Uterus (tissue), 3 donors: ENCODE measurements at regions not wholly inside any gene's neighbourhood (a gene's known extent, or its start where the extent isn't known, plus 50 kb on each side); places are given as distances from the start of the nearest gene placed in this dataset.

Source experiments
- DNase-seq, 2 donors: peaks; one replicate each; pipeline ENCODE4 v3.0.0-alpha.2; 2019 to 2020
- H3K27ac ChIP-seq, 2 donors: fragments of 200-600 bp; sonication (generic); 1 replicate in 1 of 2; 2 replicates in 1 of 2; pipeline ENCODE4 v1.5.1; 2016 to 2018
- H3K27me3 ChIP-seq, 2 donors: fragments of 200-600 bp; sonication (generic); one replicate each; pipeline ENCODE4 v1.5.1; 2018 to 2019; ENCODE audit warnings: control low read depth in 1 of 2
- H3K36me3 ChIP-seq, 2 donors: fragments of 200-600 bp; sonication (generic); one replicate each; pipeline ENCODE4 v1.5.1; 2019; ENCODE audit warnings: control low read depth in 1 of 2
- H3K4me1 ChIP-seq, 2 donors: fragments of 200-600 bp; sonication (generic); one replicate each; pipeline ENCODE4 v1.5.1; 2018 to 2019; ENCODE audit warnings: control low read depth in 1 of 2
- H3K4me3 ChIP-seq, 2 donors: fragments of 200-600 bp; sonication (generic); 1 replicate in 1 of 2; 2 replicates in 1 of 2; pipeline ENCODE4 v1.5.1; 2018 to 2019; ENCODE audit warnings: mild to moderate bottlenecking in 1 of 2
- H3K9me3 ChIP-seq, 2 donors: fragments of 200-600 bp; sonication (generic); one replicate each; pipeline ENCODE4 v1.5.1; 2019; ENCODE audit warnings: control low read depth in 1 of 2
- CTCF ChIP-seq, 4 experiments: fragments of 200-600 bp in 2 of 4; fragments of 450-650 bp in 2 of 4; sonication (generic) in 2 of 4; IDR thresholded peaks; one replicate each; pipeline ENCODE4 v1.5.1; 2016 to 2019; ENCODE audit warnings: antibody characterized with exemption in 4 of 4, mild to moderate bottlenecking in 2 of 4, moderate library complexity in 1 of 4
- POLR2A ChIP-seq, 2 donors: fragments of 450-650 bp; IDR thresholded peaks; one replicate each; pipeline ENCODE4 v1.6.1; 2016; ENCODE audit warnings: antibody characterized with exemption in 2 of 2, mild to moderate bottlenecking in 1 of 2, moderate library complexity in 1 of 2
- intact Hi-C: fragments of 100-400 bp; cut with DNase I; formaldehyde crosslinking; loops from one replicate; pipeline ENCODE4 v1.15.1; 2023; ENCODE audit warnings: low total_unique reads
- donor health status: DM: yes; HTN: yes; CAD: no.

- Histone ChIP-seq H3K36me3 (no peaks in the 10 kb centered on the region), H3K9me3 (no peaks in the 10 kb centered on the region), H3K27me3 (no peaks in the 10 kb centered on the region), H3K4me3 (no peak overlapping the region), H3K4me1 (no peaks in the 10 kb centered on the region), H3K27ac (no peak overlapping the region)
- TF ChIP-seq CTCF (IDR thresholded peaks at IDR 0.05) (no peak), POLR2A (IDR thresholded peaks at IDR 0.05) (no peak)
- no peak for DNase-seq
- intact Hi-C loops, result no loop called here
Measured at GRCh38 chr11:92297567-92298553, 73.2 kb downstream of the FAT3 start.

GRCh38 chr11:92300876-92301275, 76.3 kb downstream of the FAT3 start:
- intact Hi-C loops, result no loop called here
- Histone ChIP-seq H3K4me3 (no peak overlapping the region), H3K9me3 (no peaks in the 10 kb centered on the region), H3K36me3 (no peaks in the 10 kb centered on the region), H3K27me3 (no peaks in the 10 kb centered on the region), H3K27ac (no peak overlapping the region), H3K4me1 (no peaks in the 10 kb centered on the region)
- no peak for DNase-seq
- no peak for TF ChIP-seq POLR2A (IDR thresholded peaks at IDR 0.05)
- TF ChIP-seq CTCF (IDR thresholded peaks at IDR 0.05), result no peak

GRCh38 chr11:92302770-92303169, 78.2 kb downstream of the FAT3 start:
- TF ChIP-seq POLR2A (IDR thresholded peaks at IDR 0.05), result no peak
- TF ChIP-seq CTCF (IDR thresholded peaks at IDR 0.05), result no peak
- no peak for DNase-seq
- Histone ChIP-seq H3K4me3 (no peak overlapping the region), H3K27ac (no peak overlapping the region), H3K27me3 (no peaks in the 10 kb centered on the region), H3K36me3 (no peaks in the 10 kb centered on the region), H3K4me1 (no peaks in the 10 kb centered on the region), H3K9me3 (no peaks in the 10 kb centered on the region)
- intact Hi-C loops, result no loop called here

- H3K27ac ChIP-seq, result no peak overlapping the region
- no peak for TF ChIP-seq POLR2A (IDR thresholded peaks at IDR 0.05)
- no peak for TF ChIP-seq CTCF (IDR thresholded peaks at IDR 0.05)
- H3K36me3 ChIP-seq, result no peaks in the 10 kb centered on the region
- intact Hi-C loops, result no loop called here
- no peaks in the 10 kb centered on the region for H3K4me1 ChIP-seq
- no peaks in the 10 kb centered on the region for H3K9me3 ChIP-seq
- DNase-seq, result no peak
- no peaks in the 10 kb centered on the region for H3K27me3 ChIP-seq
- H3K4me3 ChIP-seq, result no peak overlapping the region
Measured at GRCh38 chr11:92304271-92304670, 79.7 kb downstream of the FAT3 start.

- no peak for DNase-seq
Measured at GRCh38 chr11:92306966-92307510, 82.4 kb downstream of the FAT3 start.

More at GRCh38 chr11:92306966-92307510, 82.4 kb downstream of the FAT3 start:
- Histone ChIP-seq H3K27me3 (peaks cover 0 to 2% of the 10 kb centered on the region in 2 donors), H3K4me3 (no peak overlapping the region), H3K27ac (no peak overlapping the region), H3K4me1 (no peaks in the 10 kb centered on the region), H3K9me3 (no peaks in the 10 kb centered on the region), H3K36me3 (no peaks in the 10 kb centered on the region)
- no peak for TF ChIP-seq CTCF (IDR thresholded peaks at IDR 0.05)
- TF ChIP-seq POLR2A (IDR thresholded peaks at IDR 0.05), result no peak
- intact Hi-C loops, result no loop called here
